CD4-positive, alpha-beta T cell treated with Interleukin-17A for 1 hour (primary cell): ENCODE measurements at regions not wholly inside any gene's neighbourhood (a gene's known extent, or its start where the extent isn't known, plus 50 kb on each side); places are given as distances from the start of the nearest gene placed in this dataset.

ENCODE experiments used
- DNase-seq: peaks from one replicate; pipeline ENCODE4 v3.0.0-alpha.2; 2020

GRCh38 chr4:138919094-138919936, 96.3 kb upstream of the NOCT start:
- peak; percentile 28 for DNase-seq

- no peak for DNase-seq
Measured at GRCh38 chr4:138918169-138918869, 97.3 kb upstream of the NOCT start.

GRCh38 chr4:138916763-138917162, 98.8 kb upstream of the NOCT start:
- no peak for DNase-seq

- no peak for DNase-seq
Measured at GRCh38 chr4:138915756-138916155, 99.8 kb upstream of the NOCT start.

GRCh38 chr4:138912704-138913340, 102.8 kb upstream of the NOCT start:
- DNase-seq, result no peak

GRCh38 chr4:138911909-138912703, 103.5 kb upstream of the NOCT start:
- DNase-seq, result no peak

- DNase-seq, result no peak
Measured at GRCh38 chr4:138910914-138911336, 104.7 kb upstream of the NOCT start.

GRCh38 chr4:138910195-138910913, 105.2 kb upstream of the NOCT start:
- DNase-seq, result no peak

GRCh38 chr4:138909587-138909986, 106.0 kb upstream of the NOCT start:
- DNase-seq, result no peak

- DNase-seq, result no peak
Measured at GRCh38 chr4:138908134-138908533, 107.4 kb upstream of the NOCT start.

- DNase-seq, result no peak
Measured at GRCh38 chr4:138907174-138907573, 108.4 kb upstream of the NOCT start.

- DNase-seq, result no peak
Measured at GRCh38 chr4:138904793-138905192, 110.8 kb upstream of the NOCT start.

- no peak for DNase-seq
Measured at GRCh38 chr4:138903185-138903584, 112.4 kb upstream of the NOCT start.

- no peak for DNase-seq
Measured at GRCh38 chr4:138902705-138903104, 112.9 kb upstream of the NOCT start.

- DNase-seq, result no peak
Measured at GRCh38 chr4:138901177-138901576, 114.4 kb upstream of the NOCT start.

GRCh38 chr4:138899999-138900398, 115.6 kb upstream of the NOCT start:
- no peak for DNase-seq

GRCh38 chr4:138898282-138898681, 117.3 kb upstream of the NOCT start:
- DNase-seq, result no peak

- no peak for DNase-seq
Measured at GRCh38 chr4:138897811-138898226, 117.8 kb upstream of the NOCT start.

GRCh38 chr4:138894709-138895108, 120.9 kb upstream of the NOCT start:
- no peak for DNase-seq

- DNase-seq, result no peak
Measured at GRCh38 chr4:138894011-138894410, 121.6 kb upstream of the NOCT start.

- DNase-seq, result no peak
Measured at GRCh38 chr4:138892483-138893407, 122.8 kb upstream of the NOCT start.
